SK-N-SH treated with all-trans-retinoic acid at 6 μM for 48 hours (cell line): ENCODE measurements at regions not wholly inside any gene's neighbourhood (a gene's known extent, or its start where the extent isn't known, plus 50 kb on each side); places are given as distances from the start of the nearest gene placed in this dataset.

Source experiments
- ATAC-seq: fragments of 200-7000 bp; cut with Tn5 transposase; 3 replicates; pipeline ENCODE4 v1.9.1; 2020; ENCODE audit warnings: mild to moderate bottlenecking, moderate library complexity
- ARNTL ChIP-seq: fragments of 450-650 bp; formaldehyde crosslinking; IDR thresholded peaks from 2 replicates; pipeline ENCODE4 v1.5.0; 2020; ENCODE audit warnings: low read depth, mild to moderate bottlenecking, moderate library complexity, borderline replicate concordance
- BACH2 ChIP-seq: fragments of 250-450 bp; sonication (Bioruptor Pico); IDR thresholded peaks from 2 replicates; pipeline ENCODE4 v1.9.0; 2021; ENCODE audit warnings: mild to moderate bottlenecking, borderline replicate concordance
- CREB5 ChIP-seq: fragments of 250-450 bp; sonication (Bioruptor Pico); IDR thresholded peaks from 2 replicates; pipeline ENCODE4 v1.5.1; 2020; ENCODE audit warnings: low read depth, mild to moderate bottlenecking, moderate library complexity
- CSDC2 ChIP-seq: fragments of 250-450 bp; sonication (Bioruptor Pico); IDR thresholded peaks from 2 replicates; pipeline ENCODE4 v1.5.0; 2020; ENCODE audit warnings: mild to moderate bottlenecking, moderate library complexity
- CSRNP3 ChIP-seq: fragments of 250-450 bp; sonication (Bioruptor Pico); IDR thresholded peaks from 2 replicates; pipeline ENCODE4 v1.5.1; 2021; ENCODE audit warnings: mild to moderate bottlenecking, moderate library complexity
- ESRRG ChIP-seq: fragments of 250-450 bp; sonication (Bioruptor Pico); IDR thresholded peaks from 2 replicates; pipeline ENCODE4 v1.6.1; 2021; ENCODE audit warnings: mild to moderate bottlenecking
- GLIS3 ChIP-seq: fragments of 250-450 bp; sonication (Bioruptor Pico); IDR thresholded peaks from 2 replicates; pipeline ENCODE4 v1.5.0; 2020; ENCODE audit warnings: mild to moderate bottlenecking, moderate library complexity
- ISL1 ChIP-seq: fragments of 250-450 bp; sonication (Bioruptor Pico); IDR thresholded peaks from 2 replicates; pipeline ENCODE4 v2.1.2; 2022; ENCODE audit warnings: mild to moderate bottlenecking, moderate library complexity
- OSR1 ChIP-seq: fragments of 250-450 bp; sonication (Bioruptor Pico); IDR thresholded peaks from 2 replicates; pipeline ENCODE4 v1.8.0; 2022; ENCODE audit warnings: moderate library complexity, mild to moderate bottlenecking, inconsistent platforms
- PPARA ChIP-seq: fragments of 250-450 bp; sonication (Bioruptor Pico); IDR thresholded peaks from 2 replicates; pipeline ENCODE4 v1.5.0; 2020; ENCODE audit warnings: mild to moderate bottlenecking, borderline replicate concordance
- TCF4 ChIP-seq: fragments of 250-450 bp; sonication (Bioruptor Pico); IDR thresholded peaks from 2 replicates; pipeline ENCODE4 v1.8.0; 2021; ENCODE audit warnings: mild to moderate bottlenecking, moderate library complexity, borderline replicate concordance
- TOX ChIP-seq: fragments of 250-450 bp; sonication (Bioruptor Pico); IDR thresholded peaks from 2 replicates; pipeline ENCODE4 v1.8.0; 2021; ENCODE audit warnings: mild to moderate bottlenecking, moderate library complexity, borderline replicate concordance
- TSHZ2 ChIP-seq: fragments of 250-450 bp; sonication (Bioruptor Pico); IDR thresholded peaks from 2 replicates; pipeline ENCODE4 v1.5.0; 2020; ENCODE audit warnings: mild to moderate bottlenecking, moderate library complexity
- ZC3H10 ChIP-seq: fragments of 250-450 bp; sonication (Bioruptor Pico); IDR thresholded peaks from 2 replicates; pipeline ENCODE4 v1.5.1; 2021; ENCODE audit warnings: mild to moderate bottlenecking, moderate library complexity
- ZFP3 ChIP-seq: fragments of 250-450 bp; sonication (Bioruptor Pico); IDR thresholded peaks from 2 replicates; pipeline ENCODE4 v1.5.0; 2020; ENCODE audit warnings: mild to moderate bottlenecking, moderate library complexity
- ZFP30 ChIP-seq: fragments of 450-650 bp; formaldehyde crosslinking; IDR thresholded peaks from 2 replicates; pipeline ENCODE4 v1.5.0; 2022; ENCODE audit warnings: mild to moderate bottlenecking, moderate library complexity
- ZNF565 ChIP-seq: fragments of 450-650 bp; formaldehyde crosslinking; conservative IDR thresholded peaks from 2 replicates; pipeline ENCODE4 v1.5.0; 2020; ENCODE audit warnings: low read depth, mild to moderate bottlenecking, moderate library complexity
- ZNF70 ChIP-seq: fragments of 450-650 bp; formaldehyde crosslinking; IDR thresholded peaks from 2 replicates; pipeline ENCODE4 v1.5.0; 2020; ENCODE audit warnings: mild to moderate bottlenecking, moderate library complexity
- ZNF8 ChIP-seq: fragments of 450-650 bp; formaldehyde crosslinking; IDR thresholded peaks from 2 replicates; pipeline ENCODE4 v1.5.0; 2020; ENCODE audit warnings: mild to moderate bottlenecking, moderate library complexity
- TF ChIP-seq, protein P1 (sequence below): fragments of 250-450 bp; sonication (Bioruptor Pico); IDR thresholded peaks from 2 replicates; pipeline ENCODE4 v1.8.0; 2021; ENCODE audit warnings: low read depth, mild to moderate bottlenecking, moderate library complexity, borderline replicate concordance

- no peak for ATAC-seq
- no peak for TF ChIP-seq TOX (CRISPR knock-in tag)
- TF ChIP-seq PPARA (CRISPR knock-in tag): no peak
- TF ChIP-seq TCF4: no peak
- no peak for TF ChIP-seq ISL1
- no peak for TF ChIP-seq ZNF70 (CRISPR knock-in tag)
- TF ChIP-seq ZNF8 (CRISPR knock-in tag): no peak
- TF ChIP-seq CSRNP3 (CRISPR knock-in tag): no peak
- no peak for TF ChIP-seq ESRRG (CRISPR knock-in tag)
- no peak for TF ChIP-seq TSHZ2 (CRISPR knock-in tag)
- TF ChIP-seq ARNTL: no peak
- TF ChIP-seq CREB5 (CRISPR knock-in tag): no peak
- TF ChIP-seq ZNF565 (CRISPR knock-in tag): no peak
Measured at GRCh38 chr13:53343361-53343744, 314.7 kb downstream of the OLFM4 start.

- TF ChIP-seq BACH2 (CRISPR knock-in tag) (no peak), CSDC2 (CRISPR knock-in tag) (no peak), ZNF565 (CRISPR knock-in tag) (no peak), TSHZ2 (CRISPR knock-in tag) (no peak), PPARA (CRISPR knock-in tag) (no peak), ZFP30 (CRISPR knock-in tag) (no peak), OSR1 (CRISPR knock-in tag) (no peak)
- TF ChIP-seq, protein P1, sequence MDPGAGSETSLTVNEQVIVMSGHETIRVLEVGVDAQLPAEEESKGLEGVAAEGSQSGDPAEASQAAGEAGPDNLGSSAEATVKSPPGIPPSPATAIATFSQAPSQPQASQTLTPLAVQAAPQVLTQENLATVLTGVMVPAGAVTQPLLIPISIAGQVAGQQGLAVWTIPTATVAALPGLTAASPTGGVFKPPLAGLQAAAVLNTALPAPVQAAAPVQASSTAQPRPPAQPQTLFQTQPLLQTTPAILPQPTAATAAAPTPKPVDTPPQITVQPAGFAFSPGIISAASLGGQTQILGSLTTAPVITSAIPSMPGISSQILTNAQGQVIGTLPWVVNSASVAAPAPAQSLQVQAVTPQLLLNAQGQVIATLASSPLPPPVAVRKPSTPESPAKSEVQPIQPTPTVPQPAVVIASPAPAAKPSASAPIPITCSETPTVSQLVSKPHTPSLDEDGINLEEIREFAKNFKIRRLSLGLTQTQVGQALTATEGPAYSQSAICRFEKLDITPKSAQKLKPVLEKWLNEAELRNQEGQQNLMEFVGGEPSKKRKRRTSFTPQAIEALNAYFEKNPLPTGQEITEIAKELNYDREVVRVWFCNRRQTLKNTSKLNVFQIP (CRISPR knock-in tag): no peak
- no peak for ATAC-seq
Measured at GRCh38 chr13:53351021-53351420, 322.4 kb downstream of the OLFM4 start.

GRCh38 chr13:53357582-53357981 is 329.0 kb downstream of the OLFM4 start:
- ATAC-seq: no peak
- TF ChIP-seq GLIS3 (CRISPR knock-in tag) (no peak), ISL1 (no peak), ZNF70 (CRISPR knock-in tag) (no peak), ESRRG (CRISPR knock-in tag) (no peak)

- ATAC-seq: no peak
- no peak for TF ChIP-seq TSHZ2 (CRISPR knock-in tag)
- no peak for TF ChIP-seq ZC3H10 (CRISPR knock-in tag)
- TF ChIP-seq ZFP3 (CRISPR knock-in tag): no peak
- TF ChIP-seq CSRNP3 (CRISPR knock-in tag): no peak
- no peak for TF ChIP-seq ZNF70 (CRISPR knock-in tag)
- no peak for TF ChIP-seq ZFP30 (CRISPR knock-in tag)
- TF ChIP-seq ARNTL: no peak
- no peak for TF ChIP-seq CSDC2 (CRISPR knock-in tag)
Measured at GRCh38 chr13:53368948-53369347, 340.3 kb downstream of the OLFM4 start.
